Endodermal cell (in vitro differentiated cells): ENCODE measurements at regions not wholly inside any gene's neighbourhood (a gene's known extent, or its start where the extent isn't known, plus 50 kb on each side); places are given as distances from the start of the nearest gene placed in this dataset.

Experiments used
- DNase-seq: peaks from one replicate; pipeline ENCODE4 v3.0.0-alpha.2; 2017
- H3K27ac ChIP-seq: 2 replicates; pipeline ENCODE4 v1.5.1; 2013; ENCODE audit warnings: mild to moderate bottlenecking, low read depth, low read length, moderate library complexity
- H3K27me3 ChIP-seq: 2 replicates; pipeline ENCODE4 v1.6.1; 2013; ENCODE audit warnings: mild to moderate bottlenecking, low read length, moderate library complexity; ENCODE audit not compliant: insufficient read depth, control insufficient read depth, poor library complexity, severe bottlenecking
- H3K36me3 ChIP-seq: 2 replicates; pipeline ENCODE4 v1.7.0; 2013; ENCODE audit warnings: mild to moderate bottlenecking, low read length, moderate library complexity; ENCODE audit not compliant: control insufficient read depth, insufficient read depth
- H3K4me1 ChIP-seq: one replicate; pipeline ENCODE4 v1.7.0; 2013; ENCODE audit warnings: low read length; ENCODE audit not compliant: control insufficient read depth, insufficient read depth
- H3K4me3 ChIP-seq: 2 replicates; pipeline ENCODE4 v1.5.1; 2013; ENCODE audit warnings: mild to moderate bottlenecking, low read length, moderate library complexity
- H3K9ac ChIP-seq: 2 replicates; pipeline ENCODE4 v1.6.1; 2013; ENCODE audit warnings: mild to moderate bottlenecking, low read length, moderate library complexity; ENCODE audit not compliant: poor library complexity, severe bottlenecking; ENCODE audit errors: extremely low read depth
- H3K9me3 ChIP-seq: 2 replicates; pipeline ENCODE4 v1.6.1; 2013; ENCODE audit warnings: mild to moderate bottlenecking, low read length, moderate library complexity; ENCODE audit not compliant: control insufficient read depth
- H3K27ac Mint-ChIP-seq: 2 replicates; pipeline ENCODE4 v1.8.0; 2020; ENCODE audit warnings: mixed read lengths
- H3K27me3 Mint-ChIP-seq: 2 replicates; pipeline ENCODE4 v1.8.0; 2021; ENCODE audit warnings: mild to moderate bottlenecking, mixed read lengths; ENCODE audit not compliant: insufficient read depth
- H3K36me3 Mint-ChIP-seq: 2 replicates; pipeline ENCODE4 v1.8.0; 2020; ENCODE audit warnings: low read depth, mixed read lengths
- H3K4me1 Mint-ChIP-seq: 2 replicates; pipeline ENCODE4 v1.8.0; 2020; ENCODE audit warnings: mixed read lengths
- H3K4me3 Mint-ChIP-seq: 2 replicates; pipeline ENCODE4 v1.8.0; 2020; ENCODE audit warnings: mild to moderate bottlenecking, moderate library complexity, mixed read lengths
- H3K9me3 Mint-ChIP-seq: 2 replicates; pipeline ENCODE4 v1.8.0; 2020; ENCODE audit warnings: mild to moderate bottlenecking, mixed read lengths
- WGBS, 2 experiments: methylation state at CpG; one replicate each; pipeline versions ENCODE4 v1.1.5 to v1.1.7; 2013; ENCODE audit warnings: missing lambda C conversion rate in 2 of 2, mixed read lengths in 1 of 2; ENCODE audit not compliant: insufficient coverage in 1 of 2, insufficient read length in 1 of 2; 5-methylcytosine and 5-hydroxymethylcytosine counted together
- TF ChIP-seq, protein P1 (sequence below): fragments of 200-600 bp; sonication (generic); conservative IDR thresholded peaks from 2 replicates; pipeline ENCODE4 v1.5.0; 2021; ENCODE audit warnings: antibody characterized with exemption, mild to moderate bottlenecking

DNA sequence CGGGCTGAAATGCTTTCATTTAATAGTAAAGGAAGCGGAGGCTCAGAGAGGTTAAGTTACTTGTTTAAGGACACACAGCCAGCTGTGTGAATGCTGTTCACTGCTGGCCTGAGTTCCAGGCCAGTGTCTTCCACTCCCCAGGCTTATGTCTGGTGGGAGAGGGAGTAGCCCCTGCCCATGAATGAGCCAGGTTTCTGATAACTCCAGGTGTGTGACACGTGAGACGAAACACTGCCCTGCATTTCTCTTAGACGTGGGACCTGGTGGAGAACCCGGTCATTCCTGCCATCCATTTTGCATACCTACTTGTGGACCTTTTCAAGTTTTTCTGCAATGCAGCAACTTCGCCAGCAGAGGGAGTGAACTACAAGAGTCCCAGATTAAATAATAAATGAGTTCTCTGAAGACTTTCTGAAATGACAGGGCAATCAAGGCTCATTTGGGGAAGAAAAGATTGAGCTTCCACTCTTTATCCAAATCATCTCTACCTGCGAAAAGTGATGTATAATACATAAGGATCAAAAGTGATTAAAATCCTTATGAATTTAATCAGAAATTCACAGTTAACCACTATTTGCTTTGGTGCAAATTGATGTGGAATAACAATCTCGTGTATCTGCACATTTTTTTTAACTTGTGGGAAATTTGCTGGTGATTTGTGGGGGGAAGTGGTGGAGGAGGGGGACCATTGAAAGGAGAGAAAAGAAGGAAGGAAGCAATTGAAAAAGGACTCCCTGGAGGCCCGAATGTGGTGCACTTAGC lies 79.4 kb upstream of the ASB18 start:
- H3K4me1 ChIP-seq = no peaks in the 10 kb centered on the region
- Mint-ChIP-seq H3K27me3 (no peaks in the 10 kb centered on the region), H3K9me3 (peaks cover 4% of the 10 kb centered on the region), H3K36me3 (peaks cover 15% of the 10 kb centered on the region), H3K27ac (no peak overlapping the region), H3K4me1 (peaks cover 3% of the 10 kb centered on the region), H3K4me3 (no peak overlapping the region)
- DNase-seq = peak; percentile 85
- H3K36me3 ChIP-seq = no peaks in the 10 kb centered on the region
- 38 to 50% methylated on average over 8 to 9 of the region's 10 CpGs for WGBS, 2 experiments
- no peak overlapping the region for H3K4me3 ChIP-seq
- H3K9me3 ChIP-seq = peaks cover 13% of the 10 kb centered on the region
- no peak overlapping the region for H3K27ac ChIP-seq
- TF ChIP-seq, protein P1, sequence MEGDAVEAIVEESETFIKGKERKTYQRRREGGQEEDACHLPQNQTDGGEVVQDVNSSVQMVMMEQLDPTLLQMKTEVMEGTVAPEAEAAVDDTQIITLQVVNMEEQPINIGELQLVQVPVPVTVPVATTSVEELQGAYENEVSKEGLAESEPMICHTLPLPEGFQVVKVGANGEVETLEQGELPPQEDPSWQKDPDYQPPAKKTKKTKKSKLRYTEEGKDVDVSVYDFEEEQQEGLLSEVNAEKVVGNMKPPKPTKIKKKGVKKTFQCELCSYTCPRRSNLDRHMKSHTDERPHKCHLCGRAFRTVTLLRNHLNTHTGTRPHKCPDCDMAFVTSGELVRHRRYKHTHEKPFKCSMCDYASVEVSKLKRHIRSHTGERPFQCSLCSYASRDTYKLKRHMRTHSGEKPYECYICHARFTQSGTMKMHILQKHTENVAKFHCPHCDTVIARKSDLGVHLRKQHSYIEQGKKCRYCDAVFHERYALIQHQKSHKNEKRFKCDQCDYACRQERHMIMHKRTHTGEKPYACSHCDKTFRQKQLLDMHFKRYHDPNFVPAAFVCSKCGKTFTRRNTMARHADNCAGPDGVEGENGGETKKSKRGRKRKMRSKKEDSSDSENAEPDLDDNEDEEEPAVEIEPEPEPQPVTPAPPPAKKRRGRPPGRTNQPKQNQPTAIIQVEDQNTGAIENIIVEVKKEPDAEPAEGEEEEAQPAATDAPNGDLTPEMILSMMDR = peak; percentile 88
- no peak overlapping the region for H3K9ac ChIP-seq
- no peaks in the 10 kb centered on the region for H3K27me3 ChIP-seq

DNA sequence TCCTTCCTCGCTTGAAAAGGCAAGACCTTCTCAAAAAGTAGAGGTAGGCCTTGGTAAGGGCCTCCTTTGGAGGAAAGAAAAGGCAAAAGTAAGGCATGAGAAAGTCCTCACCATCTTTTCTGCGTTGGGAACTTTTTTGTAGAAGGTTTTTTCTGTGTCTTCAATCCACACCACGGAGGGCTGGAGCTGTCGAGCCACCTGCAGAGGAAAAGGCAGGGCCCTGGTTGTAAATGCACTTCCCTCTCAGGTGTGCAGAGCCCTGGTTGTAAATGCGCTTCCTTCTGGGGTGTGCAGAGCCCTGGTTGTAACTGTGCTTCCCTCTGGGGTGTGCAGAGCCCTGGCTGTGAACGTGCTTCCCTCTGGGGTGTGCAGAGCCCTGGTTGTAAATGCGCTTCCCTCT lies 80.2 kb upstream of the ASB18 start:
- H3K9me3 ChIP-seq = peaks cover 8% of the 10 kb centered on the region
- 69% methylated on average over 5 to 7 of the region's 7 CpGs for WGBS, 2 experiments
- Mint-ChIP-seq H3K9me3 (peaks cover 4% of the 10 kb centered on the region), H3K36me3 (peaks cover 12% of the 10 kb centered on the region), H3K27ac (no peak overlapping the region), H3K27me3 (no peaks in the 10 kb centered on the region), H3K4me1 (peaks cover 3% of the 10 kb centered on the region), H3K4me3 (no peak overlapping the region)
- TF ChIP-seq, protein P1 = no peak
- no peaks in the 10 kb centered on the region for H3K27me3 ChIP-seq
- no peaks in the 10 kb centered on the region for H3K36me3 ChIP-seq
- H3K4me3 ChIP-seq = no peak overlapping the region
- H3K27ac ChIP-seq = no peak overlapping the region
- no peak overlapping the region for H3K9ac ChIP-seq
- H3K4me1 ChIP-seq = no peaks in the 10 kb centered on the region
- no peak for DNase-seq

DNA sequence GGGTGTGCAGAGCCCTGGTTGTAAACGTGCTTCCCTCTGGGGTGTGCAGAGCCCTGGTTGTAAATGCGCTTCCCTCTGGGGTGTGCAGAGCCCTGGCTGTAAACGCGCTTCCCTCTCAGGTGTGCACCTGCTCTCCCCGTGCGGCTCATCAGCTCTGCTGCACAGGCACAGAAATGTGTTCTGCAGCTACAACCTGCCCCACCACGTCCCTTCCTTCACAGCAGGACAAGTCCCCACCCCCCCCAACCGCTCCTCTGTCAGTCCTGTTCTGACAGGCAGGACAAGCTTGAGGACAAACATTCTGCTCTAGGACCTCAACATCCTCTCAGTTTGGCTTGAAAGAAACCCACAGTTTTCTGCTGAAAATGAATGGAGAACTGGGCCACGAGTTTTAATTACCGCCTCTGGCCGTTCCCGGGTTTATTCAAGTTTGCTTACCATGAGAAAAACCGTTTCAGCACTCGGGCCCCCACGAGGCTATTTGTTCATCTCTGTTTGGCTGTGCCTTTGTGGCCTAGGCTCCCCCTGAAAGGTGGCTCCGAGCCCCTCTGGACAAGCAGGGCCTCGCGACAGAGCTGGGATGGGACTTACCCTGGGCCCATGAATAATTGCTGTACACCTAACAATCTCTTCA lies 81.0 kb upstream of the ASB18 start:
- DNase-seq = no peak
- H3K9ac ChIP-seq = no peak overlapping the region
- H3K9me3 Mint-ChIP-seq = peaks cover 3% of the 10 kb centered on the region
- H3K27ac ChIP-seq = no peak overlapping the region
- H3K9me3 ChIP-seq = peaks cover under 1% of the 10 kb centered on the region
- H3K36me3 ChIP-seq = no peaks in the 10 kb centered on the region
- no peaks in the 10 kb centered on the region for H3K4me1 ChIP-seq
- no peak overlapping the region for H3K27ac Mint-ChIP-seq
- H3K27me3 Mint-ChIP-seq = no peaks in the 10 kb centered on the region
- whole genome bisulfite sequencing, 2 experiments = 72 to 74% methylated on average over 16 to 18 of the region's 18 CpGs
- H3K27me3 ChIP-seq = no peaks in the 10 kb centered on the region
- peaks cover 3% of the 10 kb centered on the region for H3K4me1 Mint-ChIP-seq
- TF ChIP-seq, protein P1 = no peak
- H3K4me3 ChIP-seq = no peak overlapping the region
- H3K4me3 Mint-ChIP-seq = no peak overlapping the region
- peaks cover 7% of the 10 kb centered on the region for H3K36me3 Mint-ChIP-seq
